Muscle layer of colon (tissue), 2 donors: ENCODE measurements at regions not wholly inside any gene's neighbourhood (a gene's known extent, or its start where the extent isn't known, plus 50 kb on each side); places are given as distances from the start of the nearest gene placed in this dataset.

Source experiments
- H3K27ac ChIP-seq: one replicate; pipeline ENCODE4 v1.7.0; 2013; ENCODE audit warnings: low read depth, mild to moderate bottlenecking, low read length, moderate library complexity
- H3K27me3 ChIP-seq, 2 donors: one replicate each; pipeline ENCODE4 v1.7.0; 2013; ENCODE audit warnings: low read length in 2 of 2, mild to moderate bottlenecking in 2 of 2; ENCODE audit not compliant: insufficient read depth in 2 of 2, control insufficient read depth in 1 of 2
- H3K36me3 ChIP-seq: one replicate; pipeline ENCODE4 v1.7.0; 2013; ENCODE audit warnings: mild to moderate bottlenecking, low read length; ENCODE audit not compliant: insufficient read depth
- H3K4me1 ChIP-seq: one replicate; pipeline ENCODE4 v1.7.0; 2013; ENCODE audit warnings: mild to moderate bottlenecking, low read length; ENCODE audit not compliant: insufficient read depth
- H3K4me3 ChIP-seq, 2 donors: one replicate each; pipeline ENCODE4 v1.7.0; 2013; ENCODE audit warnings: low read length in 2 of 2, low read depth in 1 of 2, mild to moderate bottlenecking in 1 of 2, moderate library complexity in 1 of 2
- H3K9ac ChIP-seq: one replicate; pipeline ENCODE4 v1.7.0; 2013; ENCODE audit warnings: low read length
- H3K9me3 ChIP-seq: one replicate; pipeline ENCODE4 v1.7.0; 2013; ENCODE audit warnings: mild to moderate bottlenecking, low read length
- donor health status: abdominal sarcoma.
- donor health status: Adenocarcinoma of cecum.

DNA sequence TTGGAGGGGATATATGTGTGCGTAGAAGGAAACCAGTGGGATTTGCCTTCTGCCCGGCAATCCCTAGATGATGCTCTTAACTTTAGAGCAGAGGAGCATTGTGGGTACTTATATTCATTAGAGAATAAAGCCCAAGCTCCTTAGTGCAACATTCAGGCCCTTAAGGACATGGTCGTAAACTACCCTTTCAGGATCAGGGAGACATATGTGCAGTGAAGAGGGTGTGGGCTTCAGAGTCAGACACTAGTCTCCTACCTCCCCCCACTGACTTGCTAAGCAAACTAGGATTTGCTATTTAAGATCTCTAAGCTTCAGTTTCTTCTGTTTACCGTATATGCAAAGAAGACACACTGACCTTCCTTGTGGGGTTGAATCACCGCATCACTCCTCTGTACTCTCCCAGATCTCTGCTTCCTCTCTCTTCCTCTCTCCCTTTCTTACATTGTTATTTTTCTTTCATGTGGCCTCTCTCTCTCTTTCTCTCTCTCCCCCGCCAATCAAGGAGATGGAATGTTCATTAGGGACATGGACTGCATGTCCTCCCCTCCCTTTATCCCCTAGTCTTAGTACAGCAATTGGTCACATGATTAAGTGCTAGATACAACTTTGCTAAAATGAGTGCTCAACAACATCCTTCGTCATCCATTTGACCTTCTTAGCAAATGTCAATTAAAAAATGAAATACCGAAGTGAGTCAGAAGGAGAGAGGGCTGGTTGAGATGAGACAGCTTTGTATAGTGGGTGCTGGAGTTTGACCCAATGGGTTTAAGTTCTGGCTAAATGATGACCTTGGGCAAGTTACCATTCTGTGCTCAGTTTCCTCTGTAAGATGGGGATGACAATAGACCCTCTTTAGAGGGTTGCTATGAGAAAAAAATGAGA, 91.7 kb downstream of the TMX1 start:
- Histone ChIP-seq H3K27ac (no peak overlapping the region), H3K4me3 (no peak overlapping the region), H3K9ac (no peak overlapping the region), H3K9me3 (no peaks in the 10 kb centered on the region), H3K36me3 (no peaks in the 10 kb centered on the region), H3K4me1 (peaks cover 82% of the 10 kb centered on the region), H3K27me3 (no peaks in the 10 kb centered on the region)

DNA sequence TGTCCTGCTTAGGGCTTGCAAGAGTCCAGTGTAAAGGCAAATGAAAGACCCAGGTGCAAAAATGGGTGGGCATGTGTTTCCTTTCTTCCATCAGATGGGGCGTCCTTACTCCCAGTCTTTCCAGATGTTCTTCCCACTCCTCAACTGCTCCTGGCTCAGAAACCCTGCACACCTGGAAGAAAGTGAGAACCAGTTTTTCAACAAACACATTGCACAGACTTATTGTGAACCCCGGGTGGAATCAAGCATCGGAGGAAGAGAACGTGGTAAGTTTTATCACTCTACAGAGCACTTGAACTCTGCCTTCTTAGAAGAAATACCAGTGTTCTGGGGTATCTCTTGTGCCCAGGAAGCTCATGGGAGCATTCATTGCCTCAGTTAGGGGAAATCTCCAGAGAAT, 93.3 kb downstream of the TMX1 start:
- no peaks in the 10 kb centered on the region for H3K36me3 ChIP-seq
- H3K27me3 ChIP-seq, result no peaks in the 10 kb centered on the region
- no peaks in the 10 kb centered on the region for H3K9me3 ChIP-seq
- peaks cover 77% of the 10 kb centered on the region for H3K4me1 ChIP-seq
- H3K4me3 ChIP-seq, result no peak overlapping the region
- no peak overlapping the region for H3K9ac ChIP-seq
- peak overlapping the region; percentile 40 for H3K27ac ChIP-seq

DNA sequence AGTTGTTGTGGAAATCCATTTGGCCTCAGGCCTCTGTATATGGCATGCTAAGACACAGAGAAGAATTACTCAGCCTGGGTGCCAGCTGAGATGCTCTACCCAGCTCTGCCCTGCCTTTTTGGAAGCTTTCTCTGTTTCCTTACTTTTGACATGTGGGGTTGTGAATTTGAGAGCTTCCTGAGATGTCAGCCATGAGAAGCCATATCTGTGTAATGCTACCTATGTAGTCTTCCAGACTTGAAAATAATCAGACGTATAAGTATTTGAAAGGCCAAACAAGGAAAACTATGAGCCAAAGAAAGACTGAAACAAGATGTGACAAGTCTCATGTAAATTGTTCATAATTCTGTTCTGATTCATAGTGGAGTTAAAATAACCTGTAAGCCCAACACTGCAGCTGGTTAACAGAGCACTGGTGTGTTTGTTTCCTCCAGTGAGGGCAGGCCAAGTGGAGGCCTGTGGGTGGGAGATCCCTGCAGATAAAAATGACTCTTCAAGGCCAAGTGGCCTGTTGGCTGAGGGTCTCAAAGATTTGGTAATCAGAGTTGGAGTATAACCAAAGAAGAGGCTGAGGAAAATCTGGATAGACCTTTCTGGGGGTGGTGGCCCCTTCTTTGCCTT, 94.0 kb downstream of the TMX1 start:
- Histone ChIP-seq H3K9me3 (no peaks in the 10 kb centered on the region), H3K36me3 (no peaks in the 10 kb centered on the region), H3K4me1 (peaks cover 70% of the 10 kb centered on the region), H3K9ac (no peak overlapping the region), H3K4me3 (no peak overlapping the region), H3K27ac (peak overlapping the region; percentile 40), H3K27me3 (no peaks in the 10 kb centered on the region)

DNA sequence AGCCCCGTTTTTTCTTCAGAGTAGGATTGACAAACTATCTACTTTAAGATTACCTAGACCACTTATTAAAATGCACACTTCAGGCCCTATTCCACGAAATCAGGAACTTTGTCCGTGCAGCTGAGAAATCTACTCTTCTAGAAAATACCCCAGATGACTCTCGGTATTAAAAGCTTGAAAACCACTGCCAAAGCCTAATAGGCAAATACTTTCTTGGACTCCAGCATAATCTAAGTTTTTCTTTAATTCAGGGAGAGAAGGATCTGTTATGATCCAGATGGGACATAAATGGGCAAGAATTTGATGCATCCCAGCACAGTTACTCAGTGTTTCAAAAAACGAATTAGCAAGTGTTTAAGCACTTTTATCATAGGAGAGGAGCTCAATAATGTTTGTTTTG, 94.5 kb downstream of the TMX1 start:
- Histone ChIP-seq H3K27me3 (no peaks in the 10 kb centered on the region), H3K27ac (peak overlapping the region; percentile 40), H3K9ac (no peak overlapping the region), H3K4me1 (peaks cover 68% of the 10 kb centered on the region), H3K36me3 (no peaks in the 10 kb centered on the region), H3K4me3 (no peak overlapping the region), H3K9me3 (no peaks in the 10 kb centered on the region)

DNA sequence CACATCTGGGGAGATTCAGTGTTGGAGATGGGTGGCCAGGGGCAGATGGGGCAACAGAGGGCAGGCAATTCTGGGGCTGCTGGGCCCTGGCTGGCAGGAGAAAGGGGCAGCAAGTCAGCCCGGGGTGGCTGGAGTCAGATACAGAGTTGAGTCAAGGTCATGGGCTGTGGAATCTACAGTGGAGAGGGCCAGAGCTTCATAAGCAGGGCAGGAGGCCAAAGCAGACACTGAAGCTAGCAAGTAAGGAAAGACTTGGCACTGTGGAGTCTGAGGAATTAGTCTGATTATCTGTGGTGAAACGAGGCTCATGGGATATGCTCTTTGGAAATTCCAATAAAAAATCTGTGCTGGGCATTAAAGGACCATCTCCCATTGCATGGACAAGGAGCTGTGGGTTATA, 95.5 kb downstream of the TMX1 start:
- Histone ChIP-seq H3K4me1 (peaks cover 62% of the 10 kb centered on the region), H3K9ac (no peak overlapping the region), H3K36me3 (no peaks in the 10 kb centered on the region), H3K27me3 (no peaks in the 10 kb centered on the region), H3K4me3 (no peak overlapping the region), H3K9me3 (no peaks in the 10 kb centered on the region), H3K27ac (peak overlapping the region; percentile 60)

DNA sequence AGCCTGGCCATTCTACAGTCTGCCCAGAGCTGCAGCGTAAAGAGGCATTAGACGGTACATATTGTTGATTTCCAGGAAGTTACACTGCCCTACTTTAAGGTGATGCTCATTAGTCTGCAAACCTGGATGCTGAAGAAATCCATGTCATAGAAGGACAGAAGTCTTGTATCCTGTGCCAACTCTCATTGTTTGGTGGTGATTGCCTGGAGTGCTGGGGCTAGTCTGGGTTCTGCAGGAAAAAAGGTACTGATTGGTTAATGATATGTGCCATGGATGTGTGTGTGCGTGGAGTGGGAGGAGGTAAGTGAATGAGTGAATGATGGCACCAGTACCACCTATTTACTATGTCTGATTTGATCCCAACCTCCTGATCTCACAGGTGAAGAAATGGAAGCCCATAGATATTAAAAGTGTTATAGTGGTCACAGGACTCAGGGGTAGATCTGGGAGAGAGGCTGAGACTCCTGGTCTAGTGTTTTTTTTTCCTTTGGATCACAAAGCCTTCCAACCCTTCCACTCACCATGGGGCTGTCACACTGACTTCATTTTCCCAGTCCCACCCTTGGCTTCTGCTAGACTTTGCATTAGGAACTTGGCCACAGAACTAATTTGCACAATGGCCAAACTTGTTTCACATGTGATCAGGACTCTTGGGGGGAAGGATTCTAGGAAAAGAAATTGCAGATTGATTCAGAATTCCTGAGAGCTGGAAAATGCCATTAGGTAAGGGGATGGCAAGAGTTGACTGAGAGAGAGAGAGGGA, 96.1 kb downstream of the TMX1 start:
- peak overlapping the region; percentile 31 for H3K27ac ChIP-seq
- peak overlapping the region in 1 of 2 donors; percentile 5 for H3K4me3 ChIP-seq
- peaks cover 57% of the 10 kb centered on the region for H3K4me1 ChIP-seq
- no peaks in the 10 kb centered on the region for H3K36me3 ChIP-seq
- H3K9ac ChIP-seq, result no peak overlapping the region
- H3K9me3 ChIP-seq, result no peaks in the 10 kb centered on the region
- H3K27me3 ChIP-seq, result no peaks in the 10 kb centered on the region

DNA sequence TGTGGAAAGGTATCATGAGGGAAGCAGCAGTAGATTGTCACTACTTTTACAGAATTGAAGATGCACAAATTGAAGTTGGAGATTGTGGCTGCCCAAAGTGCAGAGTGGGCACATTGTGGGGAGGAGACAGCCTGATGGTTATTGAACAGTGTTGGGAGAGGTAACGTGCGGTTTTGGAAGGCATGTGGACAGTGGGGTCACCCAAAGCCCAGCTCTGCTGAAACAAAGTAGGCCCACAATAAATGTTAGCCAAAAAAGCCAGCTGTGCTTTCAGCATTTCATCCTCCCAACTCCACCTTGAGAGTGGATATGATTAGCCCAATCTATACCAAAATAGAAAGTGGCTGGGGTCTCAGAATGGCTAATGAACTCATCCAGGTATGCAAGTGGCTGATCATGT, 96.7 kb downstream of the TMX1 start:
- Histone ChIP-seq H3K4me1 (peaks cover 52% of the 10 kb centered on the region), H3K36me3 (no peaks in the 10 kb centered on the region), H3K9me3 (no peaks in the 10 kb centered on the region), H3K27me3 (no peaks in the 10 kb centered on the region), H3K4me3 (peak overlapping the region in 1 of 2 donors; percentile 5), H3K9ac (no peak overlapping the region), H3K27ac (no peak overlapping the region)

DNA sequence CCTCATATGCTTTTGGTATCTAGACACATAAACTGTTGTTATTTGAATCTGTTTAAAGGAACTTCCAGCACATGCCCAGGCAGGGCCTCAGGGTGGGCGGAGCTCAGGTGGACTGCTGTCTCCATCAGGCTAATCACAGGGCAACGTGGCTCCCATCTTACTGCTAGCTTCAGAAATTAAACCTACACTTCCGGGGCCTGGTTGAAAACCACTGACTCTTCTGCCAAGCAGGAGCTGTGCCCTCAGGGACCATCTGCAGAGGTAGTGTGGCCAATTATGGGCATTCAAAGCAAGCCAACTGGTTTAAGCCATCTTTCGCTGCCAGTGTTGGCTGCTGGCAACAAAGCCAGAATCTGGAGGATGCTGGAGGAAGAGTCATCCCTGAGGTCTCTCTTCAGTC, 97.5 kb downstream of the TMX1 start:
- Histone ChIP-seq H3K36me3 (no peaks in the 10 kb centered on the region), H3K27ac (no peak overlapping the region), H3K4me1 (peaks cover 52% of the 10 kb centered on the region), H3K27me3 (no peaks in the 10 kb centered on the region), H3K9ac (no peak overlapping the region), H3K4me3 (no peak overlapping the region), H3K9me3 (no peaks in the 10 kb centered on the region)

DNA sequence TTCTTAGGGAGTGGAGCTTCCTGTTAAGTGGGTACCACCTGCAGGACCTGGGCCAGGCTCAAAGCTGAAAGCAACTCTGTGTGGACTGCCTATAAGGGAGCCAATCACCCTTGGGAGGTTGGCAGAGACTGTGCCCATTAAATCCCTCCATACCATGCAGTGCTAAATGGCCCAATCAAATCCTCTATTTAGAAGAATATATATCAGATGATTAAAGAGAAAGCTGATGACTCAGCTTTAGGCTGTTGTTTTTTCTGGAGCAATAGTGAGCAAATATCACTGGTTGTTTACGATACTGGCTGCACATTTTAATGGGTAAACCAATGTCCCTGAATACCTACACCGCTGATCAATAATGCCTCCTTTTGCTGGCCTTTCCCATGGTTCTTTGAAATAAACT, 101.3 kb downstream of the TMX1 start:
- Histone ChIP-seq H3K9ac (no peak overlapping the region), H3K4me3 (no peak overlapping the region), H3K36me3 (no peaks in the 10 kb centered on the region), H3K4me1 (peaks cover 15% of the 10 kb centered on the region), H3K9me3 (no peaks in the 10 kb centered on the region), H3K27me3 (no peaks in the 10 kb centered on the region), H3K27ac (no peak overlapping the region)

DNA sequence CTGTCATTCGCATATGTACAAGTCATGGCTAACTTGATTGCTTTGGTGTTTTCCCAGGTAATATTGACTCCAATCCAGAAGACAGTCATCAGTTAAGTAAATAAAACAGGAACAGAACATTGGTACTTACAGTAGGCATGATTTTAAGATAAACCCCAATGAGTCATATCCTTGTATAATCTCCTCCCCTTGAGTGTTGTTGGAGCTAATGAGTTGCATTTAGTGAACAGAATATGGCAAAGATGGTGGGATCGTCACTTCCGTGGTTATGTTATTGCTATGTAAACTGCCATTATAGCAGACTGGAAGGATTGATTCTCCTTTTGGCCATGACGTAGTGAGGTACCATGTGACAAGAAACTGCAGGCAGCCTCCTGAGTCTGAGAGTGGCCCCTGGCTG, 102.2 kb downstream of the TMX1 start:
- Histone ChIP-seq H3K27ac (no peak overlapping the region), H3K4me3 (no peak overlapping the region), H3K9ac (no peak overlapping the region), H3K9me3 (no peaks in the 10 kb centered on the region), H3K4me1 (peaks cover 6% of the 10 kb centered on the region), H3K27me3 (no peaks in the 10 kb centered on the region), H3K36me3 (no peaks in the 10 kb centered on the region)

DNA sequence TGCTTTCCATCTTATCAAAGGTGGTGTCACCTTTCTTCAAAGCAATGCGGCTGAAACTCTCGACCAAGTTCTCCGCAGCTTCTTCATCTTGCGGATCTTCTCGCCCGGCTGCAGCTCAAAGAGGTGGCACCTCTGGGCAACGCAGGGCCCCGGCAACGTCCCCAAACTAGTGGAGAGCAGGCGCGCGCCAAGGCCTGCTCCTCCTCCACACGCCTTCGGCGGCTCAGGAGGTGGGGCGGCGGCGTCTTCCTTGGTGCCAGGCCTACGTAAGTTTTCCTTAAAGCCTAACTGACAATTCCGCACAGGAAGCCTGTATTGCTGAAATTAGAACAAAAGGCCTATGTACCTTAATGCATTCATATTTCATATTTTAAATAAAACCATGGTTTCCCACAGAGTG, 112.0 kb downstream of the TMX1 start:
- H3K9ac ChIP-seq, result no peak overlapping the region
- H3K36me3 ChIP-seq, result no peaks in the 10 kb centered on the region
- H3K4me3 ChIP-seq, result no peak overlapping the region
- H3K27me3 ChIP-seq, result no peaks in the 10 kb centered on the region
- no peaks in the 10 kb centered on the region for H3K4me1 ChIP-seq
- H3K9me3 ChIP-seq, result no peaks in the 10 kb centered on the region
- H3K27ac ChIP-seq, result no peak overlapping the region
